Heart right ventricle (tissue), 16 donors: ENCODE measurements at regions not wholly inside any gene's neighbourhood (a gene's known extent, or its start where the extent isn't known, plus 50 kb on each side); places are given as distances from the start of the nearest gene placed in this dataset.

Experiments used
- ATAC-seq, 8 donors: fragments of 200-7000 bp; cut with Tn5 transposase; one replicate each; pipeline ENCODE4 v1.9.1; 2020; ENCODE audit warnings: mild to moderate bottlenecking in 8 of 8, moderate library complexity in 8 of 8, moderate number of reproducible peaks in 1 of 8
- DNase-seq, 2 donors: peaks; one replicate each; pipeline ENCODE4 v3.0.0-alpha.2; 2020
- H3K27ac ChIP-seq, 10 donors: fragments of 200-600 bp; sonication (generic) in 2 of 10; one replicate each; pipeline versions ENCODE4 v1.5.0 to v1.8.0; 2020 to 2022; ENCODE audit warnings: mild to moderate bottlenecking in 3 of 10
- H3K27me3 ChIP-seq, 7 donors: fragments of 200-600 bp; one replicate each; pipeline ENCODE4 v1.8.0; 2021 to 2022; ENCODE audit warnings: mild to moderate bottlenecking in 2 of 7
- H3K36me3 ChIP-seq, 9 donors: fragments of 200-600 bp; sonication (generic) in 1 of 9; one replicate each; pipeline versions ENCODE4 v1.5.0 to v1.8.0; 2020 to 2022; ENCODE audit warnings: mild to moderate bottlenecking in 2 of 9
- H3K4me1 ChIP-seq, 9 donors: fragments of 200-600 bp; sonication (generic) in 1 of 9; one replicate each; pipeline versions ENCODE4 v1.5.0 to v1.8.0; 2020 to 2022; ENCODE audit warnings: mild to moderate bottlenecking in 4 of 9
- H3K4me3 ChIP-seq, 10 donors: fragments of 200-600 bp; sonication (generic) in 2 of 10; one replicate each; pipeline versions ENCODE4 v1.5.0 to v1.8.0; 2020 to 2022; ENCODE audit warnings: mild to moderate bottlenecking in 7 of 10, moderate library complexity in 2 of 10
- H3K9me3 ChIP-seq, 11 donors: fragments of 200-600 bp in 10 of 11; sonication (generic) in 2 of 11; one replicate each; pipeline versions ENCODE4 v1.5.0 to v1.8.0; 2013 to 2022; ENCODE audit warnings: mild to moderate bottlenecking in 2 of 11, control low read depth in 1 of 11, moderate library complexity in 1 of 11
- WGBS, 2 donors: extraction: QIAGEN DNeasy Blood & Tissue Kit; methylation state at CpG; one replicate each; pipeline ENCODE4 v1.1.7; 2013; ENCODE audit warnings: inconsistent platforms in 1 of 2; 5-methylcytosine and 5-hydroxymethylcytosine counted together
- intact Hi-C, 10 donors: fragments of 100-400 bp; cut with DNase I; formaldehyde crosslinking; loops; one replicate each; pipeline versions ENCODE4 v1.11.1 to v1.14.2; 2022
- TF ChIP-seq, protein P1 (sequence below), 9 donors: fragments of 200-600 bp; sonication (generic) in 2 of 9; IDR thresholded peaks; one replicate each; pipeline versions ENCODE4 v1.5.0 to v1.8.0; 2021 to 2022; ENCODE audit warnings: antibody characterized with exemption in 9 of 9, mild to moderate bottlenecking in 5 of 9, moderate library complexity in 1 of 9
- donor health status: Arrhythmogenic right ventricular cardiomyopathy.
- donor health status: ischemic (EF 13 %, LVEDD 7.1; RV severe dilation, severe dysfunction).
- donor health status: healthy with polysubstance abuse.
- donor health status: DM: no; HTN: yes; CAD: no.
- donor health status: DM: no; HTN: no; CAD: no.
- donor health status: ischemic (EF 25% LVEDD 6.9; RV normal size, moderate dysfunction).
- donor health status: ischemic (EF 25% LVEDD 5.7; RV mildly dilated, moderate dysfunction).
- donor health status: healthy.
- donor health status: DM: yes; HTN: yes; CAD: no.
- donor health status: Ischemic cardiomyopathy.
- donor health status: ischemic (EF 35%, LVEDD 5.7; RV mildly dilated, moderate dysfunction).
- donor health status: nonischemic (EF 11% LVEDD 7.7; RV severe dilation, severe dysfunction).
- donor health status: DM: yes; HTN: yes; CAD: no.
- donor health status: PGD.
- donor health status: ischemic (EF 29% LVEDD 5.4; RV normal size, mild dysfunction).
- donor health status: nonischemic (EF 23%, LVEDD 6.1; RV moderate dilation, normal function).

DNA sequence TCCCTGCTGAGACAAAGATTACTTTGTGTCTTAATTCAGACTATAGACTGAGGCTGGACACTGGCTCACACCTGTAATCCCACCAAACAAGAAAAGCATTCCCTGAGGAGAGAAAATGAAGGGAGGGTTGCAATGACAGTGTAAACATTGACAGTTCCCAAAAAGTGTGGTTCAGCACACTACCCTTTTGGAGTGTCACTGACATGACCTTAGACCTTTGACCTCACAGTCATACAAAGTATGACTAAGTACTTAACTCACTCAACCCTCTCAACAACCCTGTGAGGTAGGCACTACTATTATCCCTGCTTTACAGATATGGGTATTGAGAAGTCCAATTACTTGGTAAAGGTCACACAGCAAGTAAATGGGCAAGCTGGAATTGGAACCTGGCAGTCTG, 341.7 kb downstream of the LRRC3B start:
- DNase-seq (no peak), ATAC-seq (no peak)
- Histone ChIP-seq H3K36me3 (no peaks in the 10 kb centered on the region), H3K4me1 (no peaks in the 10 kb centered on the region), H3K27me3 (no peaks in the 10 kb centered on the region), H3K27ac (no peak overlapping the region), H3K4me3 (no peak overlapping the region), H3K9me3 (peaks cover 0 to 4% (median 0%) of the 10 kb centered on the region in 11 donors)
- intact Hi-C loops: no loop called here
- TF ChIP-seq, protein P1, sequence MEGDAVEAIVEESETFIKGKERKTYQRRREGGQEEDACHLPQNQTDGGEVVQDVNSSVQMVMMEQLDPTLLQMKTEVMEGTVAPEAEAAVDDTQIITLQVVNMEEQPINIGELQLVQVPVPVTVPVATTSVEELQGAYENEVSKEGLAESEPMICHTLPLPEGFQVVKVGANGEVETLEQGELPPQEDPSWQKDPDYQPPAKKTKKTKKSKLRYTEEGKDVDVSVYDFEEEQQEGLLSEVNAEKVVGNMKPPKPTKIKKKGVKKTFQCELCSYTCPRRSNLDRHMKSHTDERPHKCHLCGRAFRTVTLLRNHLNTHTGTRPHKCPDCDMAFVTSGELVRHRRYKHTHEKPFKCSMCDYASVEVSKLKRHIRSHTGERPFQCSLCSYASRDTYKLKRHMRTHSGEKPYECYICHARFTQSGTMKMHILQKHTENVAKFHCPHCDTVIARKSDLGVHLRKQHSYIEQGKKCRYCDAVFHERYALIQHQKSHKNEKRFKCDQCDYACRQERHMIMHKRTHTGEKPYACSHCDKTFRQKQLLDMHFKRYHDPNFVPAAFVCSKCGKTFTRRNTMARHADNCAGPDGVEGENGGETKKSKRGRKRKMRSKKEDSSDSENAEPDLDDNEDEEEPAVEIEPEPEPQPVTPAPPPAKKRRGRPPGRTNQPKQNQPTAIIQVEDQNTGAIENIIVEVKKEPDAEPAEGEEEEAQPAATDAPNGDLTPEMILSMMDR (IDR thresholded peaks at IDR 0.05): no peak

DNA sequence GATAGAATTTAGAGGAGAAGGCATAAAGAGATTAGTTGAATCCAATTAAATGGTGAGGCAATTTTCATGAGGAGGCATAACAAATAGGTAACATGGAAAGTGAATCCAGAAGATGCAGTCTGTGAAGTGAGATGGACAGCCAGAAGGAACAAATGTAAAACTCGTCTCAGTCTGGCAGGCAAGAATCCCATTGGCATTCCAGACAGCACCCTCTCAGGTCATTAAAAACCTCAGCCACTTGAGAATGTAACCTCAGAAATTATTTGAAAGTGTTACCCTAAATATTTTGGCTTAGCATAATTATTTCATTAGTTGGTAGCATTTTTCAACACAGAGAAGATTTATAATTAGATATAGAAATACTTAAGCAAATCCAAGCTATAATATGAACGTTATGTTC, 342.3 kb downstream of the LRRC3B start:
- Histone ChIP-seq H3K4me1 (no peaks in the 10 kb centered on the region), H3K27me3 (no peaks in the 10 kb centered on the region), H3K27ac (no peak overlapping the region), H3K9me3 (peaks cover 0 to 4% (median 0%) of the 10 kb centered on the region in 11 donors), H3K4me3 (no peak overlapping the region), H3K36me3 (no peaks in the 10 kb centered on the region)
- DNase-seq (no peak), ATAC-seq (no peak)
- 67 to 73% methylated on average over 2 of the region's 2 CpGs for WGBS, 2 donors
- TF ChIP-seq, protein P1 (IDR thresholded peaks at IDR 0.05): no peak
- intact Hi-C loops: no loop called here

DNA sequence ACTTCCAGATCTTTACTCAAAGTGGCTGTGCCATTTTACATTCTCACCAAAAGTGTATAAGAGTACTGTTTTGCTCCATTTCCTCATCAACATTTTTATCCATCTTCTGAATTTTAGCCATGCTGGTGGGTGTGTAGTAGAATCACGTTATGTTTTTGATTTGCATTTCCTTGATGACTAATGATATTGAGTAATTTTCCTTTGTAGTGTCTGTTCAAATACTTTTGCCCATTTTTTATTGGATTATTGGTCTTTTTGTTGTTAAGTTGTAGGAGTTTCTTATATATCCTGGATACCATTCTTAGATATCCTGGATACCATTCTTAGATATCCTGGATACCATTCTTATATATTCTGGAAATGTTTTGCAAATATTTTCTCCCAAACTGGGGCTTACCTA, 344.9 kb downstream of the LRRC3B start:
- TF ChIP-seq, protein P1 (IDR thresholded peaks at IDR 0.05): no peak
- DNase-seq: no peak
- WGBS, 2 donors: 55 to 60% methylated on average over 1 of the region's 1 CpG
- Histone ChIP-seq H3K4me3 (no peak overlapping the region), H3K4me1 (no peaks in the 10 kb centered on the region), H3K36me3 (no peaks in the 10 kb centered on the region), H3K27me3 (no peaks in the 10 kb centered on the region), H3K9me3 (peaks cover 0 to 4% (median 0%) of the 10 kb centered on the region in 11 donors), H3K27ac (no peak overlapping the region)
- ATAC-seq: no peak
- intact Hi-C loops: no loop called here

DNA sequence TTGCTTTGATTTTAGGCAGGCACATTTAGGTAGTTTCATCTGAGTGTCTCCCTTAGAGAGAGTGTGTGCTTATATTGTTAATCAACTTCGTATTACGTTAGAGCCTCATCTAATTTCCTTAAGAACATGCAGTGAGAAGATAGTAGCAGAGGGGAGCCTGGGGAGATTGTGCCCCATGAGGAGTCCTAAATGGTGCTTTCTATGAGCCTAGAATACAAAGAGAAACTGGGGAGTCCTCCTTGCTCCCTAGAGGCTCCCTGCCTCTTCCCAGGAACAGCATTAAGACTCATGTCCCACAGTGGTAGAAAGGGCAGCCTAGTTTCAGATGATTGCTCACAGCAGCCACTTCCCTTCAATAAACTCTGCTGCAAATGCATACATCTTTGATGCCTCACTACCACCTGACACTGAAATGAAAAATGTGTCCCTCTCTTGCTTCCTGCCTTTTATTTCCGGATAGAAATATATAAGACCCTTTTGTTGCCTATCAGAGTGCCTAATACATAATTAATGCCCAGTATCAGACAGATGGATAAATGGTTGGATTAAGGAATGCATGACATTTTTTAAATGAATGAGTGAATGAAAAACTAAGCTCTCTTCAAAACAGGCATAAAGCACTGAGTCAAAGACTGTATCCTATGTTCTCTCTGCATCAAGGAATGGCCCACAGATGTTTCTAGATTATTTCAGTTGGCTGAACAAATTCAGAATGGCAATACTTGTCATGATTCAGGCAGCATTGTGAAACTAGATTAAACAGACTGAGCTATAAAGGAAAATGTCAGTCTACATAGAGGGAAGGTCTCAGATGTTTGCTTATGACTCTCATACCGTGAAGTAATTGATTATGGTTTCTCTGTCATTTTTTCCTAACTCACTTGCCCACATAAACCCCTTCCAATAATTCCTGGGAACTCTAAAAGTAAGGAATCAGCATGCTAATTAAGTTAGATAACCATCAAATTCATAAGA, 362.1 kb downstream of the LRRC3B start:
- H3K27me3 ChIP-seq: no peaks in the 10 kb centered on the region
- ATAC-seq (no peak), DNase-seq (no peak)
- no peaks in the 10 kb centered on the region for H3K4me1 ChIP-seq
- TF ChIP-seq, protein P1 (IDR thresholded peaks at IDR 0.05): no peak
- H3K27ac ChIP-seq: no peak overlapping the region
- intact Hi-C loops: no loop called here
- no peaks in the 10 kb centered on the region for H3K9me3 ChIP-seq
- H3K4me3 ChIP-seq: no peak overlapping the region
- WGBS, 2 donors: 65 to 67% methylated on average over 4 of the region's 4 CpGs
- no peaks in the 10 kb centered on the region for H3K36me3 ChIP-seq
